Fibroblast of skin of left biceps (primary cell): ENCODE measurements at regions not wholly inside any gene's neighbourhood (a gene's known extent, or its start where the extent isn't known, plus 50 kb on each side); places are given as distances from the start of the nearest gene placed in this dataset.

Experiments
- DNase-seq, 2 experiments: peaks; one replicate each; pipeline ENCODE4 v3.0.0-alpha.2; 2013; ENCODE audit warnings: low read depth in 2 of 2

- DNase-seq = no peak
These were observed 71.0 kb upstream of the TAF1B start for GRCh38 chr2:9772035-9772998.

- no peak for DNase-seq
These were observed 70.0 kb upstream of the TAF1B start for GRCh38 chr2:9772999-9773902.

- DNase-seq = no peak
These were observed 69.4 kb upstream of the TAF1B start for GRCh38 chr2:9773903-9774239.

GRCh38 chr2:9774266-9774665 is 69.0 kb upstream of the TAF1B start:
- DNase-seq = no peak

GRCh38 chr2:9775351-9775750 is 67.9 kb upstream of the TAF1B start:
- no peak for DNase-seq

- no peak for DNase-seq
These were observed 67.1 kb upstream of the TAF1B start for GRCh38 chr2:9775999-9776712.

GRCh38 chr2:9777081-9777480 is 66.2 kb upstream of the TAF1B start:
- no peak for DNase-seq

GRCh38 chr2:9778012-9778411 is 65.3 kb upstream of the TAF1B start:
- no peak for DNase-seq

GRCh38 chr2:9778471-9779316 is 64.6 kb upstream of the TAF1B start:
- no peak for DNase-seq

- no peak for DNase-seq
These were observed 63.5 kb upstream of the TAF1B start for GRCh38 chr2:9779596-9780264.

- DNase-seq = no peak
These were observed 62.7 kb upstream of the TAF1B start for GRCh38 chr2:9780368-9781130.

- no peak for DNase-seq
These were observed 62.0 kb upstream of the TAF1B start for GRCh38 chr2:9781252-9781651.

- DNase-seq = no peak
These were observed 61.0 kb upstream of the TAF1B start for GRCh38 chr2:9782197-9782719.

GRCh38 chr2:9789371-9789770 is 53.9 kb upstream of the TAF1B start:
- no peak for DNase-seq

GRCh38 chr2:9790702-9791225 is 52.5 kb upstream of the TAF1B start:
- DNase-seq = no peak

GRCh38 chr2:9791711-9792110 is 51.6 kb upstream of the TAF1B start:
- DNase-seq = no peak

- no peak for DNase-seq
These were observed 49.9 kb upstream of the TAF1B start for GRCh38 chr2:9793156-9793917.
